ENCODE measurements at regions not wholly inside any gene's neighbourhood (a gene's known extent, or its start where the extent isn't known, plus 50 kb on each side); places are given as distances from the start of the nearest gene placed in this dataset.

DNA sequence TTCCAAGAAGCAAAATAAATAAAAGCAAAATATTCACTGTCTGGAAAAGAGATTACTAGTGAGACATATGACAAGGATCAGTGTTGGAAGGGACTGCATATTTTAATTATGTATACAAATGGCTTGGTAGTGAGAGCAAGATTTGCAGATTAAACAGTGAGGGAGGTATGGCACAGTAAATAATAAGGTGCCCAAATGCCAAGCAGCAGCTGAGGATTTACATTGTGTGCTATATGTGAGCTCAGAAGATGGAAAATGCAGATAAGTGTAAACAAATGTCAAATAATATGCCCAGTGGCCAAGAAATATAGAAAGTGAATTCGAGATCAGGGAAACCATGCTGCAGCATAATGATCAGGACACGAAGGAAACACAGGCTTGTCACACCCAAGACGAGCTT, 173.8 kb upstream of the NRSN1 start:
- Mint-ChIP-seq H3K9me3 (no peaks in the 10 kb centered on the region), H3K27ac (no peak overlapping the region), H3K27me3 (ENCODE audit: low read depth, poor library complexity) (no peaks in the 10 kb centered on the region), H3K36me3 (ENCODE audit: low read depth) (no peaks in the 10 kb centered on the region), H3K4me1 (no peaks in the 10 kb centered on the region), H3K4me3 (no peak overlapping the region)
- TF ChIP-seq, protein P1, sequence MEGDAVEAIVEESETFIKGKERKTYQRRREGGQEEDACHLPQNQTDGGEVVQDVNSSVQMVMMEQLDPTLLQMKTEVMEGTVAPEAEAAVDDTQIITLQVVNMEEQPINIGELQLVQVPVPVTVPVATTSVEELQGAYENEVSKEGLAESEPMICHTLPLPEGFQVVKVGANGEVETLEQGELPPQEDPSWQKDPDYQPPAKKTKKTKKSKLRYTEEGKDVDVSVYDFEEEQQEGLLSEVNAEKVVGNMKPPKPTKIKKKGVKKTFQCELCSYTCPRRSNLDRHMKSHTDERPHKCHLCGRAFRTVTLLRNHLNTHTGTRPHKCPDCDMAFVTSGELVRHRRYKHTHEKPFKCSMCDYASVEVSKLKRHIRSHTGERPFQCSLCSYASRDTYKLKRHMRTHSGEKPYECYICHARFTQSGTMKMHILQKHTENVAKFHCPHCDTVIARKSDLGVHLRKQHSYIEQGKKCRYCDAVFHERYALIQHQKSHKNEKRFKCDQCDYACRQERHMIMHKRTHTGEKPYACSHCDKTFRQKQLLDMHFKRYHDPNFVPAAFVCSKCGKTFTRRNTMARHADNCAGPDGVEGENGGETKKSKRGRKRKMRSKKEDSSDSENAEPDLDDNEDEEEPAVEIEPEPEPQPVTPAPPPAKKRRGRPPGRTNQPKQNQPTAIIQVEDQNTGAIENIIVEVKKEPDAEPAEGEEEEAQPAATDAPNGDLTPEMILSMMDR (IDR thresholded peaks at IDR 0.05), result no peak
- no peak for DNase-seq

DNA sequence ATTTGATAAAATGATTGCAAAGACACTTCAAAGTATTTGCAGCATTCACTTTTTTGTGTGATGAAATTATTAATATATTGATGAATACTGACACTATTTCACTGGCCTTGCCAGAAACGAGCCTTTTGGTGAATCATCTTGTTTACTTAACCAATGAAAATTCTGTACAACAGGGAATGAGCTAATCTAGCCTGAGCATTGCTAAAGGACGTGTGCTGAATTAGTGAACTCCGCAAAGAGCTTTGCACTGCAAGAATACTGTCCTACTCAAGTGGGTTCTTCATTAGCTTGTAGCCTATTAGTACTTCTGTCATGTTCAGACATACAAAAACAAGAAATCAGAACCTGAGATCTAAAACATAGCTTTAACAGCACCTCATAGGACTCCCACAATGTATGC, 172.0 kb upstream of the NRSN1 start:
- Mint-ChIP-seq H3K4me3 (no peak overlapping the region), H3K4me1 (no peaks in the 10 kb centered on the region), H3K27me3 (ENCODE audit: low read depth, poor library complexity) (no peaks in the 10 kb centered on the region), H3K9me3 (no peaks in the 10 kb centered on the region), H3K27ac (no peak overlapping the region), H3K36me3 (ENCODE audit: low read depth) (no peaks in the 10 kb centered on the region)
- no peak for DNase-seq
- TF ChIP-seq, protein P1 (IDR thresholded peaks at IDR 0.05), result no peak

DNA sequence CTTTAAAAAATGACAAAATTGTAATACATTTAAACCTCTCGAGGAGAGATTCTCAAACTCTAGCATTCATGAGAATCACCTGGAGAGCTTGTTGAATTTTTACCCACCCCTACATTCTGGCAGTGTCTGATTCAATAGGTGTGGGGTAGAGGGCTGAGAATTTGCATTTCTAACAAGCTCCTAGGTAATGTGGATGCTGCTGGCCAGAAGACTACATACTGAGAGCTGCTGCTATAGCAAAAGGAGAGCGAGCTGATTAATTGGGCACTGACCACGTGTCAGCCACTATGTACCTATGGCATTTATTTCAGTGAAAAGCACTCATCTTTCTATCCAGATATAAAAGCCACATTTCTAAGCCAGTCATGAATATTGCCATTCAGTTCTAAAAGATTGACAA, 169.0 kb upstream of the NRSN1 start:
- TF ChIP-seq, protein P1 (IDR thresholded peaks at IDR 0.05), result no peak
- Mint-ChIP-seq H3K36me3 (ENCODE audit: low read depth) (no peaks in the 10 kb centered on the region), H3K27me3 (ENCODE audit: low read depth, poor library complexity) (no peaks in the 10 kb centered on the region), H3K4me3 (no peak overlapping the region), H3K4me1 (no peaks in the 10 kb centered on the region), H3K27ac (no peak overlapping the region), H3K9me3 (no peaks in the 10 kb centered on the region)
- no peak for DNase-seq

DNA sequence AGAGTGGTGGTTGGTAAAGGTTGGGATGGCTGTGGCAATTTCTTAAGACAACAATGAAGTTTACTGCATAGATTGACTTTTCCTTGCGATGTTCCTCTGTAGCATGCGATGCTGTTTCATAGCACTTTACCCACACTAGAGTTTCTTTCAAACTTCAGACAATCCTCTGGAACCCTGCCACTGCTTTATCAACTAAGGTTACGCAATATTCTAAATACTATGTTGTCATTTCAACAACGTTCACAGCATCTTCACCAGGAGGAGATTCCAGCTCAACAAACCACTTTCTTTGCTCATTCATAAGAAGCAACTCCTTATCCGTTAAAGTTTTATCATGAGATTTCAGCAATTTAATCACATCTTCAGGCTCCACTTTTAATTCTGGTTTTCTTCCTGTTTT, 161.2 kb upstream of the NRSN1 start:
- H3K4me1 Mint-ChIP-seq, result no peaks in the 10 kb centered on the region
- TF ChIP-seq, protein P1 (IDR thresholded peaks at IDR 0.05), result no peak
- H3K27ac Mint-ChIP-seq, result no peak overlapping the region
- peaks cover 5% of the 10 kb centered on the region for H3K27me3 Mint-ChIP-seq (ENCODE audit: low read depth, poor library complexity)
- H3K4me3 Mint-ChIP-seq, result no peak overlapping the region
- H3K36me3 Mint-ChIP-seq (ENCODE audit: low read depth), result no peaks in the 10 kb centered on the region
- H3K9me3 Mint-ChIP-seq, result no peaks in the 10 kb centered on the region
- DNase-seq, result no peak

DNA sequence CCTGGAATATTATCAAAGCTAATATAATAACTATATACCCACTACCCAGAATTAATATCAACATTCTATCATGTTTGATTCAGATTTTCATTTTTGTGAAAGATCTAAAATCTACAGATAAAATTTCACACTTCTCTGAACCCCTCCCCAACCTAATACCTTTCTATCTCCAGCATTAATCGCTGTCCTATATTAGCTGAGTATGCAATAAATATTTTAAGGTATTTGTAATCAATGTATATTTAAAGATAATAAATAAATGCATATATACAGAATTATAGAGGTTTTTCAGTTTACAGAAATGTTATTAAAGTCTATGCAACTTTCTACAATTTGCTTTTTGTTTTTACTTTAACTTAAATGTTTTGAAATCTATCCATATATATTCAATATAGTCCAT, 156.7 kb upstream of the NRSN1 start:
- Mint-ChIP-seq H3K36me3 (ENCODE audit: low read depth) (no peaks in the 10 kb centered on the region), H3K27ac (no peak overlapping the region), H3K4me1 (no peaks in the 10 kb centered on the region), H3K27me3 (ENCODE audit: low read depth, poor library complexity) (peaks cover 8% of the 10 kb centered on the region), H3K9me3 (no peaks in the 10 kb centered on the region), H3K4me3 (no peak overlapping the region)
- TF ChIP-seq, protein P1 (IDR thresholded peaks at IDR 0.05), result no peak
- no peak for DNase-seq

DNA sequence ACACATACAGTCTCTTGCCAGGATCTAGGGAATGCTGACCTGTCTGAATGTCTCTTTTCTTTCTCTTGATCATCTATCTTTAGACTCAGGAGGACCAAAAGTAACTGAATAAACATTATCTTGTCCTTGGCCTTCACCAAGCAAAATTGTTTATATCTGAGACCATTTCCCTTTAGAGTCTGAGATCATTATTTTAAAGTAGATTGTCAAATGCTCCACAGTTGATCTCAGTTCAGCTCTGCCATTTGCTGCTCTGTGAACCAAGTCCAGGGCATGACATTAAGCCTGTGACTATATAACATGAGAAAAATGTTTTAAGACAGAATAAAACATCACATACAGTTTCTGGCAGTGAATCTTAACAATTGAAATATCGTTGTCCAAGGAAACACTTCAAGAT, 148.3 kb upstream of the NRSN1 start:
- DNase-seq, result no peak
- no peak overlapping the region for H3K27ac Mint-ChIP-seq
- TF ChIP-seq, protein P1 (IDR thresholded peaks at IDR 0.05), result no peak
- H3K4me3 Mint-ChIP-seq, result no peak overlapping the region
- H3K9me3 Mint-ChIP-seq, result no peaks in the 10 kb centered on the region
- peaks cover 4% of the 10 kb centered on the region for H3K4me1 Mint-ChIP-seq
- H3K36me3 Mint-ChIP-seq (ENCODE audit: low read depth), result no peaks in the 10 kb centered on the region
- H3K27me3 Mint-ChIP-seq (ENCODE audit: low read depth, poor library complexity), result peaks cover 6% of the 10 kb centered on the region

Measured in nephron progenitor cell (in vitro differentiated cells).